GM21515 (cell line): ENCODE measurements at regions not wholly inside any gene's neighbourhood (a gene's known extent, or its start where the extent isn't known, plus 50 kb on each side); places are given as distances from the start of the nearest gene placed in this dataset.

Source experiments
- ATAC-seq: cut with Tn5 transposase; IDR thresholded peaks from one replicate; pipeline ENCODE4 v1.9.1; 2021; ENCODE audit not compliant: unreplicated experiment

- ATAC-seq: no peak
Measured at GRCh38 chr14:31964490-31964889, 112.6 kb upstream of the ARHGAP5 start.

GRCh38 chr14:31965071-31965734 is 111.9 kb upstream of the ARHGAP5 start:
- no peak for ATAC-seq

- no peak for ATAC-seq
Measured at GRCh38 chr14:31965735-31966598, 111.1 kb upstream of the ARHGAP5 start.

GRCh38 chr14:31966896-31967668 is 110.0 kb upstream of the ARHGAP5 start:
- no peak for ATAC-seq

- no peak for ATAC-seq
Measured at GRCh38 chr14:31967669-31967975, 109.5 kb upstream of the ARHGAP5 start.

- ATAC-seq: no peak
Measured at GRCh38 chr14:31968107-31968810, 108.8 kb upstream of the ARHGAP5 start.

- no peak for ATAC-seq
Measured at GRCh38 chr14:31968956-31969698, 108.0 kb upstream of the ARHGAP5 start.

- no peak for ATAC-seq
Measured at GRCh38 chr14:31969699-31970240, 107.3 kb upstream of the ARHGAP5 start.

- no peak for ATAC-seq
Measured at GRCh38 chr14:31970744-31971143, 106.4 kb upstream of the ARHGAP5 start.

- ATAC-seq: no peak
Measured at GRCh38 chr14:31971612-31972011, 105.5 kb upstream of the ARHGAP5 start.

GRCh38 chr14:31977001-31977556 is 100.0 kb upstream of the ARHGAP5 start:
- no peak for ATAC-seq

- no peak for ATAC-seq
Measured at GRCh38 chr14:31978423-31978822, 98.7 kb upstream of the ARHGAP5 start.

GRCh38 chr14:31982642-31983041 is 94.5 kb upstream of the ARHGAP5 start:
- ATAC-seq: no peak

GRCh38 chr14:31986405-31986804 is 90.7 kb upstream of the ARHGAP5 start:
- ATAC-seq: no peak

GRCh38 chr14:31987721-31988120 is 89.4 kb upstream of the ARHGAP5 start:
- ATAC-seq: no peak

- no peak for ATAC-seq
Measured at GRCh38 chr14:31988244-31988643, 88.9 kb upstream of the ARHGAP5 start.

- ATAC-seq: no peak
Measured at GRCh38 chr14:31990183-31990857, 86.8 kb upstream of the ARHGAP5 start.

GRCh38 chr14:31990926-31991572 is 86.1 kb upstream of the ARHGAP5 start:
- ATAC-seq: no peak

GRCh38 chr14:31992011-31992447 is 85.1 kb upstream of the ARHGAP5 start:
- ATAC-seq: no peak
